GM06990 (cell line): ENCODE measurements at regions not wholly inside any gene's neighbourhood (a gene's known extent, or its start where the extent isn't known, plus 50 kb on each side); places are given as distances from the start of the nearest gene placed in this dataset.
"Not testable (repeated sequence)": the region's sequence is repeated elsewhere in the genome, so short reads cannot be mapped to it uniquely, and the experiment has no call there.

Experiments
- DNase-seq: peaks from one replicate; pipeline ENCODE4 v3.0.0-alpha.2; 2011; ENCODE audit not compliant: insufficient read length; ENCODE audit errors: extremely low read depth
- H3K27me3 ChIP-seq: replicated peaks from 2 replicates; pipeline ENCODE4 v1.6.0; 2011; ENCODE audit warnings: low read length; ENCODE audit not compliant: control insufficient read depth, insufficient read depth
- H3K36me3 ChIP-seq: 2 replicates; pipeline ENCODE4 v1.5.1; 2011; ENCODE audit warnings: low read length; ENCODE audit not compliant: control insufficient read depth, insufficient read depth
- H3K4me3 ChIP-seq: replicated peaks from 2 replicates; pipeline ENCODE4 v1.5.1; 2011; ENCODE audit warnings: low read depth, mild to moderate bottlenecking, control low read depth, low read length
- CTCF ChIP-seq: IDR thresholded peaks from 2 replicates; pipeline ENCODE4 v1.5.1; 2011; ENCODE audit warnings: low read length, control low read depth, mild to moderate bottlenecking, inconsistent platforms; ENCODE audit not compliant: insufficient read depth, poor library complexity, severe bottlenecking

- no peak for DNase-seq
- Histone ChIP-seq H3K36me3 (no peaks in the 10 kb centered on the region), H3K27me3 (no peaks in the 10 kb centered on the region), H3K4me3 (no peak overlapping the region)
- no peak for TF ChIP-seq CTCF
Measured at GRCh38 chr14:105982664-105983063, 456.3 kb downstream of the TMEM121 start.

- no peaks in the 10 kb centered on the region for H3K36me3 ChIP-seq
- no peaks in the 10 kb centered on the region for H3K27me3 ChIP-seq
- no peak for TF ChIP-seq CTCF
- H3K4me3 ChIP-seq = no peak overlapping the region
- DNase-seq = no peak
Measured at GRCh38 chr14:105986894-105987284, 460.5 kb downstream of the TMEM121 start.

- H3K27me3 ChIP-seq = no peaks in the 10 kb centered on the region
- TF ChIP-seq CTCF = no peak
- no peak overlapping the region for H3K4me3 ChIP-seq
- no peak for DNase-seq
- H3K36me3 ChIP-seq = no peaks in the 10 kb centered on the region
Measured at GRCh38 chr14:105987563-105987962, 461.2 kb downstream of the TMEM121 start.

GRCh38 chr14:105989566-105990302 lies 463.4 kb downstream of the TMEM121 start:
- Histone ChIP-seq H3K36me3 (no peaks in the 10 kb centered on the region), H3K4me3 (no peak overlapping the region), H3K27me3 (no peaks in the 10 kb centered on the region)
- TF ChIP-seq CTCF = no peak
- DNase-seq = no peak

- not testable (repeated sequence) for H3K4me3 ChIP-seq, H3K27me3 ChIP-seq, H3K36me3 ChIP-seq, DNase-seq
Measured at GRCh38 chr14:105991677-105992076, 465.3 kb downstream of the TMEM121 start.

- TF ChIP-seq CTCF = no peak
Measured at GRCh38 chr14:105993814-105994213, 467.4 kb downstream of the TMEM121 start.

GRCh38 chr14:105995011-105995710 lies 468.8 kb downstream of the TMEM121 start:
- H3K36me3 ChIP-seq, H3K4me3 ChIP-seq, DNase-seq, H3K27me3 ChIP-seq: not testable (repeated sequence)

More at GRCh38 chr14:105993814-105994213, 467.4 kb downstream of the TMEM121 start:
- no peaks in the 10 kb centered on the region for H3K27me3 ChIP-seq
- no peak for DNase-seq
- no peak overlapping the region for H3K4me3 ChIP-seq
- H3K36me3 ChIP-seq = no peaks in the 10 kb centered on the region

- DNase-seq, H3K36me3 ChIP-seq, H3K27me3 ChIP-seq, H3K4me3 ChIP-seq: not testable (repeated sequence)
Measured at GRCh38 chr14:105998597-105998996, 472.2 kb downstream of the TMEM121 start.
